ENCODE measurements at regions not wholly inside any gene's neighbourhood (a gene's known extent, or its start where the extent isn't known, plus 50 kb on each side); places are given as distances from the start of the nearest gene placed in this dataset.

GRCh38 chr11:15720460-15720859, 605.7 kb downstream of the INSC start:
- DNase-seq (ENCODE audit: low read depth in 4 of 4, low spot score in 3 of 4): no peak

- no peak for DNase-seq (ENCODE audit: low read depth in 4 of 4, low spot score in 3 of 4)
These were observed 609.2 kb downstream of the INSC start for GRCh38 chr11:15723966-15724365.

GRCh38 chr11:15724601-15725000, 609.9 kb downstream of the INSC start:
- DNase-seq (ENCODE audit: low read depth in 4 of 4, low spot score in 3 of 4): no peak

- no peak for DNase-seq (ENCODE audit: low read depth in 4 of 4, low spot score in 3 of 4)
These were observed 610.5 kb downstream of the INSC start for GRCh38 chr11:15725246-15725645.

- no peak for DNase-seq (ENCODE audit: low read depth in 4 of 4, low spot score in 3 of 4)
These were observed 611.6 kb downstream of the INSC start for GRCh38 chr11:15726221-15726746.

GRCh38 chr11:15726893-15727519, 612.3 kb downstream of the INSC start:
- no peak for DNase-seq (ENCODE audit: low read depth in 4 of 4, low spot score in 3 of 4)

- DNase-seq (ENCODE audit: low read depth in 4 of 4, low spot score in 3 of 4): no peak
These were observed 612.8 kb downstream of the INSC start for GRCh38 chr11:15727520-15727914.

- no peak for DNase-seq (ENCODE audit: low read depth in 4 of 4, low spot score in 3 of 4)
These were observed 613.5 kb downstream of the INSC start for GRCh38 chr11:15728207-15728606.

- DNase-seq (ENCODE audit: low read depth in 4 of 4, low spot score in 3 of 4): no peak
These were observed 615.7 kb downstream of the INSC start for GRCh38 chr11:15730263-15730994.

GRCh38 chr11:15730995-15731385, 616.3 kb downstream of the INSC start:
- DNase-seq (ENCODE audit: low read depth in 4 of 4, low spot score in 3 of 4): no peak

- no peak for DNase-seq (ENCODE audit: low read depth in 4 of 4, low spot score in 3 of 4)
These were observed 620.6 kb downstream of the SOX6 start for GRCh38 chr11:15735706-15736105.

- DNase-seq (ENCODE audit: low read depth in 4 of 4, low spot score in 3 of 4): no peak
These were observed 619.0 kb downstream of the SOX6 start for GRCh38 chr11:15737320-15737719.

GRCh38 chr11:15738931-15739330, 617.4 kb downstream of the SOX6 start:
- no peak for DNase-seq (ENCODE audit: low read depth in 4 of 4, low spot score in 3 of 4)

GRCh38 chr11:15742626-15743519, 613.5 kb downstream of the SOX6 start:
- DNase-seq (ENCODE audit: low read depth in 4 of 4, low spot score in 3 of 4): no peak

GRCh38 chr11:15744693-15745092, 611.7 kb downstream of the SOX6 start:
- DNase-seq (ENCODE audit: low read depth in 4 of 4, low spot score in 3 of 4): no peak

GRCh38 chr11:15745266-15745665, 611.1 kb downstream of the SOX6 start:
- DNase-seq (ENCODE audit: low read depth in 4 of 4, low spot score in 3 of 4): no peak

- DNase-seq (ENCODE audit: low read depth in 4 of 4, low spot score in 3 of 4): no peak
These were observed 608.7 kb downstream of the SOX6 start for GRCh38 chr11:15747671-15748070.

GRCh38 chr11:15748132-15748531, 608.2 kb downstream of the SOX6 start:
- DNase-seq (ENCODE audit: low read depth in 4 of 4, low spot score in 3 of 4): no peak

GRCh38 chr11:15748741-15749140, 607.6 kb downstream of the SOX6 start:
- DNase-seq (ENCODE audit: low read depth in 4 of 4, low spot score in 3 of 4): no peak

GRCh38 chr11:15750535-15751308, 605.6 kb downstream of the SOX6 start:
- DNase-seq (ENCODE audit: low read depth in 4 of 4, low spot score in 3 of 4): no peak

Data from left renal pelvis (tissue), 4 donors.